ENCODE measurements at regions not wholly inside any gene's neighbourhood (a gene's known extent, or its start where the extent isn't known, plus 50 kb on each side); places are given as distances from the start of the nearest gene placed in this dataset.

DNA sequence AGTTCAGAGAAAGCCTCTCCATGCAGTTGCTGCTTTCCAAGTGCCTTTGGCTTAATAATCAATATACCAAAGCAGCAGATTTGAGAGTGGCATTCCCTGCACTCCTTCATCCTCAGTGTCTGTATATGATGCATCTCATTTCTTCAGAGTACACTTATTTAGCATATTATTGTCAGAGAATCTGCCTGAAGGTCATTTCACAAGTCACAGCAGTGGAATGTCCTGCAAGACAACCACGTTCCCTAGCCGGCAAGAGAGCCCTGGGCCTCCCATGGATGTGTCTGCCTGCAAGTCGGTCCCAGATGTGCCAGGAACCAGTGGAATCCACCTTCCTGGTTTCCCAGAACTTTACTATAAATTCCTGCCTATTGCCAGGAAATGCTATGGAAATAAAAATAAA, 289.4 kb upstream of the IGFBP3 start:
- TF ChIP-seq, protein P1, sequence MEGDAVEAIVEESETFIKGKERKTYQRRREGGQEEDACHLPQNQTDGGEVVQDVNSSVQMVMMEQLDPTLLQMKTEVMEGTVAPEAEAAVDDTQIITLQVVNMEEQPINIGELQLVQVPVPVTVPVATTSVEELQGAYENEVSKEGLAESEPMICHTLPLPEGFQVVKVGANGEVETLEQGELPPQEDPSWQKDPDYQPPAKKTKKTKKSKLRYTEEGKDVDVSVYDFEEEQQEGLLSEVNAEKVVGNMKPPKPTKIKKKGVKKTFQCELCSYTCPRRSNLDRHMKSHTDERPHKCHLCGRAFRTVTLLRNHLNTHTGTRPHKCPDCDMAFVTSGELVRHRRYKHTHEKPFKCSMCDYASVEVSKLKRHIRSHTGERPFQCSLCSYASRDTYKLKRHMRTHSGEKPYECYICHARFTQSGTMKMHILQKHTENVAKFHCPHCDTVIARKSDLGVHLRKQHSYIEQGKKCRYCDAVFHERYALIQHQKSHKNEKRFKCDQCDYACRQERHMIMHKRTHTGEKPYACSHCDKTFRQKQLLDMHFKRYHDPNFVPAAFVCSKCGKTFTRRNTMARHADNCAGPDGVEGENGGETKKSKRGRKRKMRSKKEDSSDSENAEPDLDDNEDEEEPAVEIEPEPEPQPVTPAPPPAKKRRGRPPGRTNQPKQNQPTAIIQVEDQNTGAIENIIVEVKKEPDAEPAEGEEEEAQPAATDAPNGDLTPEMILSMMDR (IDR thresholded peaks at IDR 0.05 in 4 of 5, conservative IDR thresholded peaks at IDR 0.05 in 1 of 5), result no peak
- TF ChIP-seq POLR2A (IDR thresholded peaks at IDR 0.05), result no peak
- intact Hi-C loops (cut with DNase I; ENCODE audit: low total_unique reads), result no loop called here
- Histone ChIP-seq H3K4me1 (no peaks in the 10 kb centered on the region), H3K27me3 (no peaks in the 10 kb centered on the region), H3K27ac (no peak overlapping the region), H3K4me3 (no peak overlapping the region), H3K9me3 (no peaks in the 10 kb centered on the region), H3K36me3 (no peaks in the 10 kb centered on the region)
- in situ Hi-C loops (cut with MboI; ENCODE audit: low sequenced_read_pairs in 4 of 4), result no loop called here
- DNase-seq, result no peak
- ATAC-seq, result no peak

DNA sequence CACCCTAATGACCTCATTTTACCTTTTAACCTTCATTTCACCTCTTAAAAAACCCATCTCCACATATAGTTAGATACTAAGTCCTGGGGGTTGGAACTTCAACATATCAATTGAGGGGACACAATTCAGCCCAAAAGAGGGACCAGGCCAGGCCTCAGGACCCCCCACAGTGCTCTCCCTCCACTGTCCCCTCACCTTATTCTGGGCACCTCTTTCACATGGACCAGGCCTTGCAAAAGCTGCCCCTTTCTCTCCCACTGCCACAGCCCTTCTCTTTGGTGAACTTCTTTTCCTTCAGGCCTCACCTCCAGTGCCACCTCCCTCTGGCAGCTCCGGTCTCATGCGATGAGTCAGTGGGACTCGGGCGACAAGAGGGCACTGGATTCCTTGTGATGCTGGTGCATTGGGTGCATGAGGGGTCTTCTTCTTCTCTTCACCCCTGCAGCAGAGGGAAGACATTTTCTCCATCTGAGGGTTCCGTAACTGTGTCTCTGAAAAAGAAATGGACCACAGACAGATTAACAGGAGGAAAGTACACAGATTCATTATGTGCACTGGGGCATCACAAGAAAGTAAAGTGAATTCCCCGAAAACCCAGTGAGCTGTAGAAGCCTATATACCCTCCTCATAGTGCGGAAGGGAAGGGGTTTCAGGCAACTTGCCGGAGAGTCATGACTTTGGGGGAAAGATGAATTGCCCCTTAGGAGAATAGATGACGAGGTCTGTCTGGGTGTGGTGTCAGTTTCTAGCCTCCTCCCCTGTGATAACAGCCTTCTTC, 288.7 kb upstream of the IGFBP3 start:
- no peaks in the 10 kb centered on the region for H3K4me1 ChIP-seq
- in situ Hi-C loops (cut with MboI; ENCODE audit: low sequenced_read_pairs in 4 of 4) (no loop called here), intact Hi-C loops (cut with DNase I; ENCODE audit: low total_unique reads) (no loop called here)
- ATAC-seq (no peak), DNase-seq (no peak)
- H3K27me3 ChIP-seq, result no peaks in the 10 kb centered on the region
- no peaks in the 10 kb centered on the region for H3K9me3 ChIP-seq
- no peak overlapping the region for H3K27ac ChIP-seq
- H3K4me3 ChIP-seq, result no peak overlapping the region
- TF ChIP-seq, protein P1 (IDR thresholded peaks at IDR 0.05 in 4 of 5, conservative IDR thresholded peaks at IDR 0.05 in 1 of 5), result no peak
- TF ChIP-seq POLR2A (IDR thresholded peaks at IDR 0.05), result no peak
- no peaks in the 10 kb centered on the region for H3K36me3 ChIP-seq

DNA sequence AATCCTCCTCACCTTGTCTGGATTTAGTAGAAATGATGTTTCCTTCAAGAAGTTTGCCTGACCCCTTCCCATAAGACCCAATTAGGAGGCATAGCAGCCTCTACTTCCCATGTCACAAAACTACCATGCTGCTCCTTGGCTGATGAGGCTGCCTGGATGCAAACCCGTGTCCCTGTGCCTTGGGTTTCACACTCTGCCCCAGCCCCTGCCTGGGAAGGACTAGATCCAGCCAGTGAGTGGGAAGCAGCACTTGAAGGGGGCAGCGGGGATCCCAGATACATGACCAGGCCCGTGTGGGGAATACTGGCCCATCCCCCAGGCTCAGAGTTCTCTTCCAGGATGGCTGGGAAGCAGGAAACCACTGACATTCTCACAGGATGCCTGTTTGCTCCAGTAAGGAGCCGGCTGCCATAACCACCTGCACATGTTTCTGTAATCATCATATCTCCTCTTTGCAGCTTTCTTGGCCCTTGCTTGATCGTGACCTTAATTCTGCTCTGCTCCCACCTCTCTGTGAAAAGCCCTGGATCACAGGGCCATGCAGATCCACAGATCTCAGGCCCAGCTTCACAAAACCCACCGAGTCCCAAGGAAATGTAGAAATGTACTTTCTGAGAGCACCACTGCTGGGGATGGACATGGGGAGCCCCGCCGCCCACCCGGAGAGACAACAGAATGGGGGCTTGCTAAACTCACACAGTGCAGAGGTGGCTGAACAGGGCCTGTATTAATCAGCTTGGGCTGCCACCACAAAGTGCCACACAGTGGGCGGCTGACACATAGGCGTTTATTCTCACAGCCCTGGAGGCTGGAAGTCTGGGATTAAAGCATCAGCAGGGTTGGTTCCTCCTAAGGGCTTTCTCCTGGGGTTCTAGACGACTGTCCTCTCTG, 287.8 kb upstream of the IGFBP3 start:
- H3K4me1 ChIP-seq, result no peaks in the 10 kb centered on the region
- DNase-seq (no peak), ATAC-seq (no peak)
- no peak overlapping the region for H3K27ac ChIP-seq
- intact Hi-C loops (cut with DNase I; ENCODE audit: low total_unique reads) (no loop called here), in situ Hi-C loops (cut with MboI; ENCODE audit: low sequenced_read_pairs in 4 of 4) (no loop called here)
- H3K36me3 ChIP-seq, result no peaks in the 10 kb centered on the region
- no peaks in the 10 kb centered on the region for H3K9me3 ChIP-seq
- H3K4me3 ChIP-seq, result no peak overlapping the region
- TF ChIP-seq, protein P1 (IDR thresholded peaks at IDR 0.05 in 4 of 5, conservative IDR thresholded peaks at IDR 0.05 in 1 of 5), result no peak
- TF ChIP-seq POLR2A (IDR thresholded peaks at IDR 0.05), result no peak
- no peaks in the 10 kb centered on the region for H3K27me3 ChIP-seq

DNA sequence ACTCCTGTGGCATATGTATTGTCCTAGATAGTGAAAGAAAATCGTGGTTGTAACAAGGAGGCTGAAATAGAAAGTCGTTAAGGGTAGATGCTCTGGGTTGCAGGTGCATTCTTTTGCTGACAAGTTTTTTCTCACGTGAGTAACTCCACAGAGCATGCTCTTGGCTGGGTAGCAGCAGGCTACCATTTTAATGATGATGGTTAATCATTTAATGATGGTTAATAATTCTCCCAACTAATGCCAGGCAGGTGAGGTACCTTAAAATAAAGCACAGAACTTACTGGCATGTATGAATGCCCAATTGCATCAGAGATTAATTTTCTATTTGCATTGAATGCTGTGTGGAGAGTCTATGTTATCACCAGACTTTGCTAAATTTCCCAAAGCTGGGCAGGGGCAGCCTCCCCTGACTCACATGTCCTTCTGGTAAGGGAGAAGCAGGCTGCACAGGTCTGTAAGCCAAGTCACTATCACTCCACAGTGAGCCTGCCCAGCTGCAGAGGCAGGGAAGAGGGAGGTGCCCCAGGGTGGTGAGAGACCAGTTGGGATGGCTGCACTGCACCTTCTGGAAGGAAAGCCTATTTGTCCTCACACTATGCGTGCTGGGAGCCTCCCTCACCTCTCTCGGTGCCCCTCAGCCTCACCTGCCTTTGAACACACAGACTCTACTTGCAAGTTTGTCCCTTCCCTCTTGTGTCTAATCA, 287.0 kb upstream of the IGFBP3 start:
- ATAC-seq (no peak), DNase-seq (no peak)
- TF ChIP-seq, protein P1 (IDR thresholded peaks at IDR 0.05 in 4 of 5, conservative IDR thresholded peaks at IDR 0.05 in 1 of 5), result no peak
- no peak for TF ChIP-seq POLR2A (IDR thresholded peaks at IDR 0.05)
- Histone ChIP-seq H3K27me3 (no peaks in the 10 kb centered on the region), H3K27ac (no peak overlapping the region), H3K4me1 (no peaks in the 10 kb centered on the region), H3K4me3 (no peak overlapping the region), H3K9me3 (no peaks in the 10 kb centered on the region), H3K36me3 (no peaks in the 10 kb centered on the region)
- intact Hi-C loops (cut with DNase I; ENCODE audit: low total_unique reads), result no loop called here
- in situ Hi-C loops (cut with MboI; ENCODE audit: low sequenced_read_pairs in 4 of 4), result no loop called here
